IMR-90 (cell line): ENCODE measurements at regions not wholly inside any gene's neighbourhood (a gene's known extent, or its start where the extent isn't known, plus 50 kb on each side); places are given as distances from the start of the nearest gene placed in this dataset.

ENCODE experiments used
- ATAC-seq: fragments of 200-7000 bp; cut with Tn5 transposase; 2 replicates; pipeline ENCODE4 v1.9.1; 2020; ENCODE audit warnings: low read depth, mild to moderate bottlenecking, moderate library complexity
- BruUV-seq: library from RNA; stranded (reverse); fragments of 400-500 nt; replicated peaks from 2 replicates; lab custom pipeline; 2021; lab: Mats Ljungman, UMichigan
- CTCF ChIA-PET: fragments of 300-600 bp; formaldehyde crosslinking; extraction: SDS; loops from one replicate; lab custom pipeline; 2021; ENCODE audit warnings: antibody characterized with exemption; lab: Yijun Ruan, JAX
- POLR2A ChIA-PET: fragments of 300-600 bp; sonication (Branson Sonifier 250); formaldehyde crosslinking; loops from one replicate; lab custom pipeline; 2022; ENCODE audit warnings: antibody characterized with exemption; ENCODE audit not compliant: unreplicated experiment; lab: Charles Lee
- DNase-seq: peaks from one replicate; pipeline ENCODE4 v3.0.0; 2013
- H2AFZ ChIP-seq: replicated peaks from 2 replicates; pipeline ENCODE3; 2013; ENCODE audit warnings: low read length, mild to moderate bottlenecking; ENCODE audit not compliant: poor library complexity
- H2AK5ac ChIP-seq: 2 replicates; pipeline ENCODE4 v1.6.1; 2013; ENCODE audit warnings: low read depth, low read length, inconsistent platforms
- H2AK9ac ChIP-seq: replicated peaks from 2 replicates; pipeline ENCODE3; 2013; ENCODE audit warnings: mild to moderate bottlenecking, low read depth, low read length, moderate library complexity; ENCODE audit not compliant: poor library complexity
- H2BK120ac ChIP-seq: 2 replicates; pipeline ENCODE4 v1.6.1; 2013; ENCODE audit warnings: low read depth, low read length, inconsistent platforms
- H2BK15ac ChIP-seq: 3 replicates; pipeline ENCODE4 v1.6.1; 2013; ENCODE audit warnings: low read depth, low read length, inconsistent platforms
- H2BK20ac ChIP-seq: 2 replicates; pipeline ENCODE4 v1.6.1; 2013; ENCODE audit warnings: low read depth, mild to moderate bottlenecking, inconsistent platforms, low read length, moderate library complexity
- H2BK5ac ChIP-seq: 2 replicates; pipeline ENCODE4 v1.6.1; 2013; ENCODE audit warnings: mild to moderate bottlenecking, low read depth, low read length, inconsistent platforms; ENCODE audit not compliant: poor library complexity, severe bottlenecking
- H3K14ac ChIP-seq: replicated peaks from 2 replicates; pipeline ENCODE4 v1.6.1; 2013; ENCODE audit warnings: low read depth, low read length, inconsistent platforms
- H3K18ac ChIP-seq: 2 replicates; pipeline ENCODE4 v1.6.1; 2013; ENCODE audit warnings: low read depth, low read length, control low read depth
- H3K23ac ChIP-seq: 2 replicates; pipeline ENCODE4 v1.6.1; 2013; ENCODE audit warnings: low read depth, low read length, inconsistent platforms
- H3K27ac ChIP-seq: 2 replicates; pipeline ENCODE4 v1.5.1; 2013; ENCODE audit warnings: mild to moderate bottlenecking, control low read depth, low read length; ENCODE audit not compliant: insufficient read depth
- H3K27me3 ChIP-seq: 2 replicates; pipeline ENCODE4 v1.6.1; 2013; ENCODE audit warnings: low read length; ENCODE audit not compliant: control insufficient read depth, insufficient read depth
- H3K36me3 ChIP-seq: 2 replicates; pipeline ENCODE4 v1.6.1; 2013; ENCODE audit warnings: low read length, mixed read lengths; ENCODE audit not compliant: control insufficient read depth, insufficient read depth
- H3K4ac ChIP-seq: 2 replicates; pipeline ENCODE4 v1.6.1; 2013; ENCODE audit warnings: low read depth, low read length, inconsistent platforms
- H3K4me1 ChIP-seq: 2 replicates; pipeline ENCODE4 v1.6.1; 2013; ENCODE audit warnings: low read length, mixed read lengths; ENCODE audit not compliant: control insufficient read depth, insufficient read depth
- H3K4me2 ChIP-seq: 2 replicates; pipeline ENCODE4 v1.6.1; 2013; ENCODE audit warnings: low read depth, mild to moderate bottlenecking, control low read depth, low read length, moderate library complexity
- H3K4me3 ChIP-seq: 2 replicates; pipeline ENCODE4 v1.5.1; 2013; ENCODE audit warnings: low read depth, mild to moderate bottlenecking, control low read depth, low read length, moderate library complexity; ENCODE audit not compliant: insufficient read depth
- H3K56ac ChIP-seq: 2 replicates; pipeline ENCODE4 v1.6.1; 2013; ENCODE audit warnings: low read length, inconsistent platforms; ENCODE audit not compliant: insufficient read depth; ENCODE audit errors: extremely low read depth
- H3K79me1 ChIP-seq, 2 experiments: 2 replicates each; pipeline ENCODE4 v1.6.1; 2013; ENCODE audit warnings: low read length in 2 of 2, inconsistent platforms in 1 of 2, low read depth in 1 of 2
- H3K9ac ChIP-seq: 2 replicates; pipeline ENCODE4 v1.6.1; 2013; ENCODE audit warnings: low read depth, low read length, control low read depth
- H3K9me1 ChIP-seq: 2 replicates; pipeline ENCODE4 v1.6.1; 2013; ENCODE audit warnings: low read length, inconsistent platforms; ENCODE audit not compliant: insufficient read depth
- H3K9me3 ChIP-seq: 2 replicates; pipeline ENCODE4 v1.6.1; 2013; ENCODE audit warnings: low read length; ENCODE audit not compliant: control insufficient read depth, insufficient read depth
- H4K20me1 ChIP-seq: 2 replicates; pipeline ENCODE4 v1.6.1; 2013; ENCODE audit warnings: low read length, inconsistent platforms; ENCODE audit not compliant: insufficient read depth
- H4K5ac ChIP-seq: 2 replicates; pipeline ENCODE4 v1.6.1; 2013; ENCODE audit warnings: mild to moderate bottlenecking, low read depth, low read length, control low read depth
- H4K8ac ChIP-seq, 2 experiments: 2 replicates each; pipeline ENCODE4 v1.6.1; 2013; ENCODE audit warnings: low read depth in 2 of 2, low read length in 2 of 2, control low read depth in 1 of 2, inconsistent platforms in 1 of 2
- H4K91ac ChIP-seq: 2 replicates; pipeline ENCODE4 v1.6.1; 2013; ENCODE audit warnings: low read depth, low read length, inconsistent platforms; ENCODE audit not compliant: insufficient read depth
- CHD1 ChIP-seq: IDR thresholded peaks from 2 replicates; pipeline ENCODE4 v1.6.1; 2012; ENCODE audit warnings: low read depth, low read length, improper control_type of control experiment
- ELK1 ChIP-seq: fragments of 150-350 bp; IDR thresholded peaks from 2 replicates; pipeline ENCODE4 v1.6.1; 2016; ENCODE audit warnings: low read depth, mild to moderate bottlenecking, low read length, moderate library complexity, borderline replicate concordance
- RFX5 ChIP-seq: IDR thresholded peaks from 2 replicates; pipeline ENCODE4 v1.8.0; 2012; ENCODE audit warnings: low read depth, mild to moderate bottlenecking, low read length, moderate library complexity
- WGBS, 2 experiments: methylation state at CpG; one replicate each; pipeline versions ENCODE4 v1.1.5 to v1.1.7; 2013; ENCODE audit warnings: missing lambda C conversion rate in 2 of 2; ENCODE audit not compliant: insufficient read length in 1 of 2; ENCODE audit errors: extremely low coverage in 2 of 2; 5-methylcytosine and 5-hydroxymethylcytosine counted together
- dilution Hi-C: fragments of 300-500 bp; cut with HindIII; formaldehyde crosslinking; loops from one replicate; pipeline ENCODE4 v1.14.3; 2018; ENCODE audit warnings: low sequenced_read_pairs; ENCODE audit not compliant: unreplicated experiment
- in situ Hi-C: fragments of 300-500 bp; cut with MboI; formaldehyde crosslinking; loops from 3 replicates; pipeline ENCODE4 v1.14.3; 2019; ENCODE audit warnings: low sequenced_read_pairs, inconsistent platforms, mixed read lengths
- intact Hi-C: fragments of 100-400 bp; cut with micrococcal nuclease; formaldehyde crosslinking; loops from 2 replicates; pipeline ENCODE4 v1.10.0; 2022

GRCh38 chrX:96576368-96576767 is 108.3 kb upstream of the DIAPH2 start:
- H3K14ac ChIP-seq, result no peak overlapping the region
- POLR2A ChIA-PET, result no interaction called here
- intact Hi-C loops, result no loop called here
- no peaks in the 10 kb centered on the region for H3K79me1 ChIP-seq
- H2AK5ac ChIP-seq, result no peak overlapping the region
- H3K4ac ChIP-seq, result no peak overlapping the region
- no peaks in the 10 kb centered on the region for H3K9me3 ChIP-seq
- H3K4me3 ChIP-seq, result no peak overlapping the region
- H3K23ac ChIP-seq, result no peak overlapping the region
- no peak overlapping the region for H3K56ac ChIP-seq
- CTCF ChIA-PET, result interaction anchor here (1.0 kb wide), 1 partner anchor 10 kb away, joined by 3 read pairs; no protein-coding TSS in a partner anchor
- H4K91ac ChIP-seq, result no peak overlapping the region
- in situ Hi-C loops, result no loop called here
- dilution Hi-C loops, result no loop called here
- no peaks in the 10 kb centered on the region for H3K4me1 ChIP-seq
- H3K4me2 ChIP-seq, result no peak overlapping the region
- no peak overlapping the region for H3K27ac ChIP-seq
- H2BK120ac ChIP-seq, result no peak overlapping the region
- no peak overlapping the region for H2AK9ac ChIP-seq
- no peak overlapping the region for H3K9ac ChIP-seq
- TF ChIP-seq RFX5 (peak; percentile 87), ELK1 (no peak), CHD1 (no peak)
- H3K36me3 ChIP-seq, result no peaks in the 10 kb centered on the region
- H2BK5ac ChIP-seq, result no peak overlapping the region
- no peak overlapping the region for H2AFZ ChIP-seq
- no CpG with 5 or more reads among the region's 2 CpGs for WGBS, 2 experiments
- no peaks in the 10 kb centered on the region for H3K9me1 ChIP-seq
- no TSS peak for BruUV-seq
- no peak for ATAC-seq
- no peak overlapping the region for H4K5ac ChIP-seq
- H4K8ac ChIP-seq, result no peak overlapping the region
- H4K20me1 ChIP-seq, result no peaks in the 10 kb centered on the region
- H3K27me3 ChIP-seq, result no peaks in the 10 kb centered on the region
- no peak overlapping the region for H3K18ac ChIP-seq
- peak; percentile 43 for DNase-seq
- H2BK20ac ChIP-seq, result no peak overlapping the region
- H2BK15ac ChIP-seq, result no peak overlapping the region
